Breast epithelium (tissue), 4 donors: ENCODE measurements at regions not wholly inside any gene's neighbourhood (a gene's known extent, or its start where the extent isn't known, plus 50 kb on each side); places are given as distances from the start of the nearest gene placed in this dataset.
"Not testable (repeated sequence)": the region's sequence is repeated elsewhere in the genome, so short reads cannot be mapped to it uniquely, and the experiment has no call there.

ENCODE experiments used
- DNase-seq, 2 donors: peaks; one replicate each; pipeline ENCODE4 v3.0.0-alpha.2; 2019; ENCODE audit warnings: low spot score in 2 of 2
- H3K27ac ChIP-seq, 2 donors: fragments of 200-600 bp; sonication (generic) in 1 of 2; one replicate each; pipeline ENCODE4 v1.5.1; 2016 to 2019; ENCODE audit warnings: mild to moderate bottlenecking in 1 of 2
- H3K27me3 ChIP-seq, 2 donors: fragments of 200-600 bp; sonication (generic) in 1 of 2; one replicate each; pipeline versions ENCODE4 v1.5.1 to v1.6.0; 2017 to 2019; ENCODE audit warnings: control low read depth in 1 of 2, mild to moderate bottlenecking in 1 of 2
- H3K36me3 ChIP-seq: fragments of 200-600 bp; one replicate; pipeline ENCODE4 v1.5.1; 2019
- H3K4me1 ChIP-seq, 2 donors: fragments of 200-600 bp; sonication (generic); one replicate each; pipeline ENCODE4 v1.5.1; 2016 to 2019; ENCODE audit warnings: control low read depth in 1 of 2
- H3K4me3 ChIP-seq, 3 donors: fragments of 200-600 bp; sonication (generic); 1 replicate in 2 of 3; 2 replicates in 1 of 3; pipeline ENCODE4 v1.5.1; 2016 to 2019; ENCODE audit warnings: mild to moderate bottlenecking in 3 of 3, moderate library complexity in 2 of 3
- H3K9me3 ChIP-seq, 2 donors: fragments of 200-600 bp; sonication (generic) in 1 of 2; one replicate each; pipeline ENCODE4 v1.5.1; 2016 to 2019; ENCODE audit warnings: control low read depth in 1 of 2
- POLR2A ChIP-seq: fragments of 450-650 bp; IDR thresholded peaks from one replicate; pipeline ENCODE4 v1.6.1; 2016; ENCODE audit warnings: antibody characterized with exemption, mild to moderate bottlenecking, moderate library complexity
- POLR2AphosphoS5 ChIP-seq, 3 donors: sonication (generic); formaldehyde crosslinking; IDR thresholded peaks; one replicate each; pipeline ENCODE4 v1.6.1; 2017; ENCODE audit warnings: antibody characterized with exemption in 3 of 3
- intact Hi-C: fragments of 100-400 bp; cut with DNase I; formaldehyde crosslinking; loops from one replicate; pipeline ENCODE4 v1.15.1; 2023; ENCODE audit warnings: low total_unique reads
- TF ChIP-seq, protein P1 (sequence below), 3 donors: fragments of 450-650 bp; IDR thresholded peaks; one replicate each; pipeline ENCODE4 v1.5.1; 2016 to 2017; ENCODE audit warnings: antibody characterized with exemption in 3 of 3, mild to moderate bottlenecking in 3 of 3, moderate library complexity in 3 of 3

DNA sequence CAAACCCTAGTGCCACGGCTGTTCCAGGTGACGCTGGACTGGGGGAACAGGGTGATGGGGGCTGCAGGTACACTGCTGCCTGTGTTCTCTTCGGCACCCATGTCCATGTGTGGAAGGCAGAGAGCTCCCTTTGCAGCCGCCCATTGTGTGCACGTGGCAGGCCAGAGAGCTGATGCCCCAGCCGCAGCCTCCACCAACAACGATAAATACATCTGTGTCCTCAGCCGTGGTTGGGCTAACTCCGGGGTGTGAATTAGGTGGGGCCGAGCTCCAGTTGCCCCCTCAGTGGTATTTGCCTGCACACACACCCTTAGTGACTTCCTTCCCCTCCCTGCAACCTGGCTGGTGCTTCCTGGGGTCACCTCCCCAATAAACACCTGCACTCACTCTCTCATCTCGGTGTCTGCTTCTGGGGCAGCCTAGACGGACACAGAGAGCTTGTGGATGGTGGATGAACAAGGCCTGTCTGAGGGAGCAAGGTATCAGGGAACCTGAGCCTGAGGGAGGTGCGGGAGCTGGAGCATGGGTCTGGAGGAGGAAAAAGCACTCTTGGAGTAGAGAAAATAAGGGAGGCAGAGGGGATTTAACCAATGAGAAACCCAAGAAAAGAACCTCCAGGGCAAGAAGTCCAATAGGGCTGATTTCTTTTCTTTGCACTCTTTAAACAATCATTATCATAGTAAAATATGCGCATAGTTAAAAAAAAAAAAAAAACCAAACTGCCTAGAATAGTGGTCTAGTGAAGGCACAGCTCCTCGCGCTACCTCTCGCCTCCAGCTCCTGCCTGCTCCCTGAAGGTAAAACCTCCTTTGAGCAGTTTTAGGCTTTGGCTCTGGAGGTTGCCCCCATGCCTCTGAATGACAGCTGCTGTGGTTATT lies 112.6 kb downstream of the ZNF664 start:
- Histone ChIP-seq H3K9me3 (no peaks in the 10 kb centered on the region), H3K27ac (no peak overlapping the region), H3K36me3 (no peaks in the 10 kb centered on the region), H3K4me3 (no peak overlapping the region), H3K27me3 (no peaks in the 10 kb centered on the region), H3K4me1 (no peaks in the 10 kb centered on the region)
- TF ChIP-seq POLR2AphosphoS5 (IDR thresholded peaks at IDR 0.05) (no peak), POLR2A (no peak)
- TF ChIP-seq, protein P1, sequence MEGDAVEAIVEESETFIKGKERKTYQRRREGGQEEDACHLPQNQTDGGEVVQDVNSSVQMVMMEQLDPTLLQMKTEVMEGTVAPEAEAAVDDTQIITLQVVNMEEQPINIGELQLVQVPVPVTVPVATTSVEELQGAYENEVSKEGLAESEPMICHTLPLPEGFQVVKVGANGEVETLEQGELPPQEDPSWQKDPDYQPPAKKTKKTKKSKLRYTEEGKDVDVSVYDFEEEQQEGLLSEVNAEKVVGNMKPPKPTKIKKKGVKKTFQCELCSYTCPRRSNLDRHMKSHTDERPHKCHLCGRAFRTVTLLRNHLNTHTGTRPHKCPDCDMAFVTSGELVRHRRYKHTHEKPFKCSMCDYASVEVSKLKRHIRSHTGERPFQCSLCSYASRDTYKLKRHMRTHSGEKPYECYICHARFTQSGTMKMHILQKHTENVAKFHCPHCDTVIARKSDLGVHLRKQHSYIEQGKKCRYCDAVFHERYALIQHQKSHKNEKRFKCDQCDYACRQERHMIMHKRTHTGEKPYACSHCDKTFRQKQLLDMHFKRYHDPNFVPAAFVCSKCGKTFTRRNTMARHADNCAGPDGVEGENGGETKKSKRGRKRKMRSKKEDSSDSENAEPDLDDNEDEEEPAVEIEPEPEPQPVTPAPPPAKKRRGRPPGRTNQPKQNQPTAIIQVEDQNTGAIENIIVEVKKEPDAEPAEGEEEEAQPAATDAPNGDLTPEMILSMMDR (IDR thresholded peaks at IDR 0.05) = no peak
- DNase-seq = no peak
- intact Hi-C loops = no loop called here

DNA sequence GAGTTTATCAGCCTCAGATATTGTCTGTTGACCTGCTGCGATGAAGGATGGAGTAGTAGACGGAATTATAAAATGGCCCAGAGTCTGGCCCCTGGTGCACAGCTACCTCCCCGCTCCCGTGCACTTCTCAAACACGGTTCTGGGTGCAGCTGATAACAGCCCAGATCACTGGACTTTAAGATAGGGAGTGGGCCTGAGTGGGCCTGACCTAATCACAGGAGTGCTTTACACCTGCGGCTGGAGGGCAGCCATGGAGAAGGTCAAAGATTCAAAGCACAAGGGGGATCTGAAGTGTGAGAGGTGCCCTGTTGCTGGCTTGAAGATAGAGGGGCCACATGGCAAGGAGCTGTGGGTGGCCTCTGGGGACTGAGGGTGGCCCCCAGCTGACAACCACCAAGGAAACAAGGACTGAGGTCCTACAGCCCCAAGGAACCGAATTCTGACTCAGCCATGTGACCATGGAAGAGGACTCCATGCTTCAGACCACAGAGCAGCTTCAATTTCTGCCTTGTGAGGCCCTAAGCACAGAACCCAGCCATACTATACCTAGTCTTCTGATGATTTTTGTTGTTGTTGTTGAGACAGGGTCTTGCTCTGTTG lies 113.4 kb downstream of the ZNF664 start:
- no peak overlapping the region for H3K4me3 ChIP-seq
- no peaks in the 10 kb centered on the region for H3K4me1 ChIP-seq
- TF ChIP-seq, protein P1 (IDR thresholded peaks at IDR 0.05) = no peak
- no peaks in the 10 kb centered on the region for H3K36me3 ChIP-seq
- intact Hi-C loops = no loop called here
- H3K27me3 ChIP-seq = no peaks in the 10 kb centered on the region
- DNase-seq = no peak
- H3K27ac ChIP-seq = no peak overlapping the region
- no peaks in the 10 kb centered on the region for H3K9me3 ChIP-seq

DNA sequence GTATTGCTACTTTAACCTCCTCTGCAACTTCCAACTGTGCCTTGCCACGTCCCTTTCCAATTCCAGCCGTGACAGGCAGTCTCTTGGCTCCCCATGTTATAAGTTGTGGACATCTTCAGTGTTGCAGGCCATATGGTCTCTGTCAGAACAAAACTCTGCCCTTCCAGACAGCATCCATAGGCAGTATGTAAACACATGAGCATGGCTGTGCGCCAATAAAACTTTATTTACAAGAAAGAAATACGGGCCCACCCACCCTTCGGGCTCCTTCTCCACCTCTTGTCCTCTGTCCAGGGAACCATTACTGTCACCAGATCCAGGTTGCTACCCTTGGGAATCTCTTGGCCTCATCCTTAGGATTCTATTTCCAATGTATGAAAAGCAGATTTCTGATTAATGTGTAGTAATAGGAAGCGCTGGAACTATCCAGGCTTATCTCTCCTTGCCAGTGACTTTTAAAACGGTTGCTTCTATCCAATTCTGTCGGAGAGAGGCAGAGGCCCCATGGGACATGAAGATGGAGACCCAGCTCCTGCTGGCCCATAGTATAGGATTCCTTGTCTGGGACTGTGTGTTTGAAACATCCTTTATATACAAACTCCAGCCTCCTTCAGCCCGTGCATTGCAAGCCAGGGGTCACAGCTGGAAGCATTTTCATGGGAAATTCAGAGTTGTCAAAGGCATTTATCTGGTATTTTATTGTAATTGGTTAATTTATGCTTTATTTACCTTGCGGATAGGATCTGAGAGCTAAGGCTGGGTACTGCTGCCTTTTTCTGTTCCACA lies 114.4 kb downstream of the ZNF664 start:
- TF ChIP-seq POLR2A (no peak), POLR2AphosphoS5 (IDR thresholded peaks at IDR 0.05) (no peak)
- TF ChIP-seq, protein P1 (IDR thresholded peaks at IDR 0.05) = no peak
- no peaks in the 10 kb centered on the region for H3K9me3 ChIP-seq
- no peak for DNase-seq
- H3K27ac ChIP-seq = no peak overlapping the region
- intact Hi-C loops = no loop called here
- no peaks in the 10 kb centered on the region for H3K4me1 ChIP-seq
- no peak overlapping the region for H3K4me3 ChIP-seq
- H3K27me3 ChIP-seq = no peaks in the 10 kb centered on the region
- H3K36me3 ChIP-seq = no peaks in the 10 kb centered on the region

DNA sequence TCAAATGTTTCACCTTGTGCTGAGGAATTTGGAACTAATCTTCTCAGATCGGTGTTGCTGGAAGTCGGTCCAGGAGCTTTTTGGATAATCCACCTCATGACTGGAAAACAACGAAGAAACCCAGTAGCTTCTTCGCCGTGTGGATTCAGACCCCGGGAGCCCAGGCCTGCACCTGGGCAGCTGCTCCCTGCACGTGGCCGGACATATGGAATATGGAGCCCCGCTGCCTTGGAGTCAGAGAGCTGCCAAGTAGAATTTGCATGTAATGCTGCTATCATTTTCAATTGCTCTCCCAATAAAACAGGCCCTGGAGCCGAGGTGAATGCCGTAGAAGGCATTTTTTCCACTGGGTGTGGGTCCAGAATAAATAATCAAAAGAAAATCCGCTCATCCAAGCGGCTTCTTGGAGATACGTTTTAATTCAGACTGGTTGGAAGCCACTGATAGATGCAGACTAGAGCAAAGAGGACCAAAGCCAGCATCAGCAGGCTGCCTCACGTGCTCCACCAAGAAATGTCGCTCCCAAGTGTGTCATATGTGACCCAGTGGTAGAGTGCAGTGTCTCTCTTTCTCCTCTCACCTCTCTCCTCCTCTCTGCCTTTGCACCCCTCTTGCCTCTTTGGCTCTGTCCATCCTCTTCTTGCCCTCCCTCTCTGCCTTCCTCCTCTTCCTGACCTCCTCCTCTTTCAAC lies 115.3 kb downstream of the ZNF664 start:
- H3K4me1 ChIP-seq = no peaks in the 10 kb centered on the region
- TF ChIP-seq, protein P1 (IDR thresholded peaks at IDR 0.05) = no peak
- no peak for TF ChIP-seq POLR2A
- H3K4me3 ChIP-seq = no peak overlapping the region
- H3K9me3 ChIP-seq = no peaks in the 10 kb centered on the region
- intact Hi-C loops = no loop called here
- no peak overlapping the region for H3K27ac ChIP-seq
- no peak for DNase-seq
- no peaks in the 10 kb centered on the region for H3K36me3 ChIP-seq
- no peaks in the 10 kb centered on the region for H3K27me3 ChIP-seq

DNA sequence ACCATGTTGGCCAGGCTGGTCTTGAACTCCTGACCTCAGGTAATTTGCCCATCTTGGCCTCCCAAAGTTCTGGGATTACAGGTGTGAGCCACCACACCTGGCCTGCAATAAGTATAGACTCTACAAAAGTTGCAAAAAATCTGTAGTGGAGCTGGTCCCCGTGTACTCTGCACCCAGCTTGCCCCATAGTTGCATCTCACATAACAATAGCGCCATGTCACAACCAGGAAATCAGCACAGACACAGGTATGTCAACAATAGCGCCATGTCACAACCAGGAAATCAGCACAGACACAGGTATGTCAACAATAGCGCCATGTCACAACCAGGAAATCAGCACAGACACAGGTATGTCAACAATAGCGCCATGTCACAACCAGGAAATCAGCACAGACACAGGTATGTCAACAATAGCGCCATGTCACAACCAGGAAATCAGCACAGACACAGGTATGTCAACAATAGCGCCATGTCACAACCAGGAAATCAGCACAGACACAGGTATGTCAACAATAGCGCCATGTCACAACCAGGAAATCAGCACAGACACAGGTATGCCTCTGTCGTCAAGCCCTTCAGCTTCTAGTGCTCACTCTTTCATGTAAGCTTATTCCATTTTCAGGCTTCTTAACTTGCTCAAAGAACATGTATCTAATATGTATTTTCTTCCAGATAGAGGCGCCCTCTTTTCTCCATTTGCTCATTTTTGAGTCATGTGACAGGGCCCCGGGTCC lies 116.3 kb downstream of the ZNF664 start:
- DNase-seq, H3K4me3 ChIP-seq, H3K4me1 ChIP-seq, intact Hi-C loops, H3K36me3 ChIP-seq, H3K9me3 ChIP-seq, H3K27me3 ChIP-seq, H3K27ac ChIP-seq: not testable (repeated sequence)
